K562 (cell line): ENCODE measurements at regions not wholly inside any gene's neighbourhood (a gene's known extent, or its start where the extent isn't known, plus 50 kb on each side); places are given as distances from the start of the nearest gene placed in this dataset.

ENCODE experiments used
- ATAC-seq: fragments of 200-7000 bp; cut with Tn5 transposase; 3 replicates; pipeline ENCODE4 v1.9.1; 2020; ENCODE audit warnings: moderate library complexity
- BruUV-seq: library from RNA; stranded (reverse); fragments of 400-500 nt; replicated peaks from 2 replicates; lab custom pipeline; 2021; lab: Mats Ljungman, UMichigan
- CTCF ChIA-PET: fragments of 300-600 bp; formaldehyde crosslinking; extraction: SDS; loops from one replicate; lab custom pipeline; 2021; ENCODE audit warnings: low intra/inter-chr PET ratio; lab: Yijun Ruan, JAX
- POLR2A ChIA-PET: fragments of 300-600, 350-650 bp; sonication (Branson Sonifier 250); formaldehyde crosslinking; extraction: SDS; loops from one replicate; lab custom pipeline; 2021; ENCODE audit warnings: antibody characterized with exemption, inconsistent platforms; lab: Yijun Ruan, JAX
- DNase-seq, 4 experiments: peaks; one replicate each; pipeline versions ENCODE4 v3.0.0 to v3.0.0-alpha.2; 2011 to 2018; ENCODE audit warnings: low spot score in 3 of 4, mixed read lengths in 3 of 4; ENCODE audit errors: extremely low read depth in 1 of 4
- FAIRE-seq: peaks from 2 replicates; lab custom pipeline; 2011; peaks lifted over from hg19 to GRCh38; lab: Jason Lieb, UNC
- H2AFZ ChIP-seq: 2 replicates; pipeline ENCODE4 v1.6.0; 2011; ENCODE audit warnings: low read depth, low read length, control low read depth, inconsistent platforms
- H3K27ac ChIP-seq: fragments of 200-600 bp; 3 replicates; pipeline ENCODE4 v1.8.0; 2011; ENCODE audit warnings: low read depth, mild to moderate bottlenecking, control low read depth, inconsistent platforms, low read length, moderate library complexity, mixed read lengths; ENCODE audit errors: extremely low read depth
- H3K27me3 ChIP-seq, 2 experiments: fragments of 300-600 bp in 1 of 2; 2 replicates in 1 of 2; 3 replicates in 1 of 2; pipeline versions ENCODE4 v1.6.0 to v1.8.0; 2011; ENCODE audit warnings: inconsistent platforms in 2 of 2, low read length in 2 of 2, mild to moderate bottlenecking in 1 of 2, mixed read lengths in 1 of 2, moderate library complexity in 1 of 2; ENCODE audit not compliant: control insufficient read depth in 2 of 2, insufficient read depth in 2 of 2
- H3K36me3 ChIP-seq: fragments of 300-600 bp; 3 replicates; pipeline ENCODE4 v1.8.0; 2011; ENCODE audit warnings: mild to moderate bottlenecking, low read length, inconsistent platforms; ENCODE audit not compliant: control insufficient read depth, insufficient read depth
- H3K4me1 ChIP-seq, 2 experiments: fragments of 200-600 bp in 1 of 2; replicated peaks in 1 of 2; 2 replicates in 1 of 2; 3 replicates in 1 of 2; pipeline versions ENCODE4 v1.5.1 to v1.8.0; 2011; ENCODE audit warnings: inconsistent platforms in 2 of 2, low read length in 2 of 2, mild to moderate bottlenecking in 1 of 2, mixed read lengths in 1 of 2, moderate library complexity in 1 of 2; ENCODE audit not compliant: control insufficient read depth in 2 of 2, insufficient read depth in 2 of 2
- H3K4me2 ChIP-seq: 2 replicates; pipeline ENCODE4 v1.6.1; 2011; ENCODE audit warnings: low read length, control low read depth, inconsistent platforms, mixed read lengths; ENCODE audit not compliant: insufficient read depth
- H3K4me3 ChIP-seq: fragments of 200-600 bp; sonication (generic), shearing (Covaris generic); 2 replicates; pipeline ENCODE4 v1.5.1; 2016; ENCODE audit warnings: control low read depth, inconsistent platforms
- H3K79me2 ChIP-seq: fragments of 200-600 bp; 3 replicates; pipeline ENCODE4 v1.8.0; 2011; ENCODE audit warnings: low read length, inconsistent platforms; ENCODE audit not compliant: control insufficient read depth, insufficient read depth
- H3K9ac ChIP-seq, 2 experiments: 2 replicates each; pipeline versions ENCODE4 v1.6.0 to v1.6.1; 2011; ENCODE audit warnings: low read depth in 2 of 2, low read length in 2 of 2, control low read depth in 1 of 2, inconsistent platforms in 1 of 2, mild to moderate bottlenecking in 1 of 2, mixed read lengths in 1 of 2; ENCODE audit not compliant: insufficient read depth in 1 of 2
- H3K9me1 ChIP-seq: one replicate; pipeline ENCODE4 v1.6.0; 2011; ENCODE audit warnings: inconsistent platforms, mild to moderate bottlenecking, low read length, moderate library complexity; ENCODE audit not compliant: control insufficient read depth, insufficient read depth
- H3K9me3 ChIP-seq: replicated peaks from 2 replicates; pipeline ENCODE4 v1.5.1; 2011; ENCODE audit warnings: low read depth, low read length, inconsistent platforms; ENCODE audit not compliant: control insufficient read depth, insufficient read depth
- H4K20me1 ChIP-seq: replicated peaks from 2 replicates; pipeline ENCODE4 v1.6.1; 2011; ENCODE audit warnings: low read length, inconsistent platforms, mixed read lengths; ENCODE audit not compliant: control insufficient read depth, insufficient read depth
- ERF ChIP-seq: fragments of 450-650 bp; formaldehyde crosslinking; IDR thresholded peaks from 2 replicates; pipeline ENCODE4 v1.4.0; 2020; ENCODE audit warnings: mild to moderate bottlenecking, mixed read lengths
- EZH2 ChIP-seq: IDR thresholded peaks from 2 replicates; pipeline ENCODE4 v1.6.1; 2012; ENCODE audit warnings: low read depth, mild to moderate bottlenecking, inconsistent platforms, low read length, borderline replicate concordance
- HMG20A ChIP-seq: fragments of 450-650 bp; formaldehyde crosslinking; conservative IDR thresholded peaks from 2 replicates; pipeline ENCODE4 v1.4.0; 2020; ENCODE audit warnings: mild to moderate bottlenecking, mixed read lengths
- NFYB ChIP-seq: IDR thresholded peaks from 2 replicates; pipeline ENCODE4 v1.6.1; 2011; ENCODE audit warnings: mild to moderate bottlenecking, moderate library complexity; ENCODE audit not compliant: insufficient read length; ENCODE audit errors: extremely low read depth
- PRDM10 ChIP-seq: fragments of 450-650 bp; IDR thresholded peaks from 2 replicates; pipeline ENCODE4 v1.6.1; 2018; ENCODE audit not compliant: partially characterized antibody
- TBP ChIP-seq: optimal IDR thresholded peaks from 2 replicates; pipeline ENCODE3; 2011; ENCODE audit warnings: low read depth, low read length, improper control_type of control experiment
- TRIM28 ChIP-seq: fragments of 450-650 bp; IDR thresholded peaks from 2 replicates; pipeline ENCODE4 v1.6.1; 2017
- ZBTB9 ChIP-seq: fragments of 450-650 bp; formaldehyde crosslinking; IDR thresholded peaks from 2 replicates; pipeline ENCODE4 v1.4.0; 2020; ENCODE audit warnings: mild to moderate bottlenecking, moderate library complexity
- ZNF436 ChIP-seq: fragments of 250-450, 450-650 bp; sonication (Bioruptor Pico); formaldehyde crosslinking; IDR thresholded peaks from 2 replicates; pipeline ENCODE4 v1.7.0; 2020; ENCODE audit warnings: mild to moderate bottlenecking
- ZNF668 ChIP-seq: fragments of 250-450 bp; sonication (Bioruptor Pico); IDR thresholded peaks from 2 replicates; pipeline ENCODE4 v1.8.0; 2022; ENCODE audit warnings: mild to moderate bottlenecking, inconsistent platforms
- WGBS: fragments of 100-300 bp; shearing (Covaris generic); methylation state at CpG from one replicate; pipeline ENCODE4 v1.1.6; 2016; ENCODE audit warnings: low coverage, mixed read lengths; ENCODE audit not compliant: insufficient coverage; ENCODE audit errors: missing lambda C conversion rate; 5-methylcytosine and 5-hydroxymethylcytosine counted together
- in situ Hi-C: fragments of 300-500 bp; cut with MboI; formaldehyde crosslinking; loops from 4 replicates; pipeline ENCODE4 v1.15.0; 2018; ENCODE audit warnings: inconsistent platforms, mixed read lengths
- intact Hi-C: fragments of 100-400 bp; cut with micrococcal nuclease; formaldehyde crosslinking; loops from 2 replicates; pipeline ENCODE4 v1.14.2; 2022

DNA sequence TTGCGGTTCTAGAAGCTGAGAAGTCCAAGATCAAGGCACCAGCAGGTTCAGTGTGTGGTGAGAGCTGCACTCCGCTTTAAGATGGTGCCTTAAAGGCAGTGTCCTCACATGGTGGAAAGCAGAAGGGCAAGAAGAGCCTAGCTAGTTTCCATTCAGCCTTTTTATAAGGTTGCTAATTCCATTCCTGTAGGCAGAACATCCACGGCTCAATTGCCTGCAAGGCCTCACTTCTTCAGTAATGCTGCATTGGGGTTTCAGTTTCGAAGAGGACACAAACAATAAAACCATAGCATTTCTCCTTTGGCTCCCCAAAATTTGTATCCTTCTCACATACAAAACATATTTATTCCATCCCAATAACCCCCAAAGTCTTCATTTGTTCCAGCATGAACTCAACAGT, 109.5 kb upstream of the KCND2 start:
- Histone ChIP-seq H3K9me3 (no peaks in the 10 kb centered on the region), H3K4me2 (no peak overlapping the region), H3K9ac (no peak overlapping the region), H3K27me3 (no peaks in the 10 kb centered on the region), H2AFZ (no peak overlapping the region), H3K9me1 (no peaks in the 10 kb centered on the region), H3K36me3 (no peaks in the 10 kb centered on the region), H3K4me3 (no peak overlapping the region), H4K20me1 (no peaks in the 10 kb centered on the region), H3K79me2 (no peaks in the 10 kb centered on the region), H3K27ac (no peak overlapping the region), H3K4me1 (no peaks in the 10 kb centered on the region)
- 0% methylated on average over 4 of the region's 4 CpGs for WGBS
- ATAC-seq: no peak
- DNase-seq: no peak
- intact Hi-C loops: no loop called here
- no peak for FAIRE-seq
- CTCF ChIA-PET: no interaction called here
- in situ Hi-C loops: no loop called here
- TF ChIP-seq ZNF436 (CRISPR knock-in tag) (no peak), TBP (no peak), ZNF668 (CRISPR knock-in tag) (no peak), EZH2 (no peak), HMG20A (CRISPR knock-in tag) (no peak), PRDM10 (no peak), TRIM28 (no peak), NFYB (no peak), ERF (CRISPR knock-in tag) (no peak), ZBTB9 (CRISPR knock-in tag) (no peak)
- TF ChIP-seq, all 486 proteins: peak for 0
- no TSS peak for BruUV-seq
- POLR2A ChIA-PET: no interaction called here
